CD4-positive, alpha-beta T cell treated with Interleukin-15 for 4 hours (primary cell): ENCODE measurements at regions not wholly inside any gene's neighbourhood (a gene's known extent, or its start where the extent isn't known, plus 50 kb on each side); places are given as distances from the start of the nearest gene placed in this dataset.

Experiments used
- DNase-seq: peaks from one replicate; pipeline ENCODE4 v3.0.0-alpha.2; 2020; ENCODE audit warnings: low spot score

DNA sequence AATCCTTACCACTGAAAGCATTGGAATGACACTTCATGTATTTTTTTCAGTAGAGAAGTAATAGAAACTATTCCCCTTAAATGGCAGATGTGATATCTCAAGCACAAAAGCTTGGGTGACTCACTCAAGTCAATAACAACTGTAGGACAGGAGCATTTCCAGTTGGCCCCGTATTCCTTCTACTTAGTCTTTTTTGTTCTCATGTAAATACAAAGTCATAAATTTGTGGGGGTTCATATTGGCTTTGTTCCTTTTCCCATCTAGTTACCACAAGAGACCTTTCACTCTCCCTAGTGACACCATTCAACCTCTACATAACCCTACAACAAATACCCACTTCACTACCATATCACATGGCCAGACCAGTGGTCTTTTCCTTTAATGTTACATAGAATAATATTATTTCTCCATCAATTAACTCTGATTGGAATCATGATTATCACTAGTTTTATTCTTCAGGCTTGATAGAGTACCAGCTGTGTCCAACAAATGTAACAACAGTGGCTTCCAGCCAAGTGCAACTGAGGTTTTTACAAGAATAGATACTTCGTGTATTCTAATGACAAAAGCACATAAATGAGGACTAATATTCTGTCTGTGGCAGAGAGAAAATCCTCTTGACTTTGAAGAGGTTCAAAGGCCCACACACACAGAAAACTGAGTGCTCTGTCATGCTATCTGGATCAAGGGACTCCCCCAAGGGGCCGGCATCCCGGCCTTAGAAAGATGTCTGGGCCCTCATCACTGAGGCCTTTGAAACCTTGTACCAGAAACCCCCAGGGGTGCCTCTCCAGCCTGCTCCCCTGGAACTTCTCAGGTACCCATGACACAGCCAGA, 94.0 kb upstream of the THBS1 start:
- no peak for DNase-seq

GRCh38 chr15:39487458-39487735, 93.5 kb upstream of the THBS1 start:
- no peak for DNase-seq

- no peak for DNase-seq
Measured at GRCh38 chr15:39488516-39488915, 92.4 kb upstream of the THBS1 start.

GRCh38 chr15:39488961-39489360, 91.9 kb upstream of the THBS1 start:
- no peak for DNase-seq

- no peak for DNase-seq
Measured at GRCh38 chr15:39491115-39491885, 89.6 kb upstream of the THBS1 start.

- no peak for DNase-seq
Measured at GRCh38 chr15:39491886-39492490, 88.9 kb upstream of the THBS1 start.

- DNase-seq, result no peak
Measured at GRCh38 chr15:39493424-39494067, 87.3 kb upstream of the THBS1 start.

GRCh38 chr15:39494462-39494861, 86.4 kb upstream of the THBS1 start:
- DNase-seq, result no peak

DNA sequence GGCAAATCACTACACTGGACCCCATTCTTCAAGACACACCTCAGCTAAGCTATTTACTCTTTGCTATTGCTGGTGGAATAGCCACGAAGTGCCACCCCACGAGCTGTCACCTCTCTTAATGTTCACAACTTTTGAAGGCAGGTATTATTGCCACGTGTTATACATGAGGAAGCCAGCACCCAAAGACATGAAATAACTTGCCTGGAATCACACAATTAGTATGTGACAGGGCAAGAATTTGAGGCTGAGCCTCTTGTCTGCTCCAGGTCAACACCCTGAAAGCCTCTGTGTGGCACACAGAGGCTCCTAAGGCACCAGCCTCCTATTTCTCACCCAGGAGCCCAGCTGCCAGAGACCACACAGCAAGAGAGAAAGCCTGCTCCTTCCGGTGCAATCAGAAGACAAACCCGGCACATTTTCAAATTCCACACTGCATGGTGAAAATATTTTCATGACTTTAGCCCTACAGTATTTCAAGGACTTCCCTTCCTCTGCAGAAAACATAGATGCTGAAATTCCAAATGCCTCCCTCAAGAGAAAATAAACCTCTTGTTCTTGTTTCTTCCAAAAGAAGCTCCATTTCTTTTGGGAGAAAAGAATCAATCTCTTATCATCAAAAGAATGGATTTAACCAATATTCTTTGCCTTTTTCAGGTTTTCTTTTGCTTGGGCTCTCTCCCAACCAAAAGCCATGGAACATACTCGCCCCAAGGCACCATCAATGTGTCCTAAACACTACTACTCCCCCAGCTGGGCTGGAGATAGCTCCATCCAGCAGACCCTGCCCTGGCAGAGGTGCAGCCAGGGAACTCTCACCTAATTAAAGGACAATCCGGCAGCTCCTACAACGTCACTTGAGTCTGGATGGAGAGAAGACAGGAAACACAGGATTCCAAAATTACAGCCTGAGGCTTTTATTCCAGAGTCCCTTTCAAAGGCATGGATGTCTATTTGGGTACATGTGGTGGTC, 84.7 kb upstream of the THBS1 start:
- no peak for DNase-seq

DNA sequence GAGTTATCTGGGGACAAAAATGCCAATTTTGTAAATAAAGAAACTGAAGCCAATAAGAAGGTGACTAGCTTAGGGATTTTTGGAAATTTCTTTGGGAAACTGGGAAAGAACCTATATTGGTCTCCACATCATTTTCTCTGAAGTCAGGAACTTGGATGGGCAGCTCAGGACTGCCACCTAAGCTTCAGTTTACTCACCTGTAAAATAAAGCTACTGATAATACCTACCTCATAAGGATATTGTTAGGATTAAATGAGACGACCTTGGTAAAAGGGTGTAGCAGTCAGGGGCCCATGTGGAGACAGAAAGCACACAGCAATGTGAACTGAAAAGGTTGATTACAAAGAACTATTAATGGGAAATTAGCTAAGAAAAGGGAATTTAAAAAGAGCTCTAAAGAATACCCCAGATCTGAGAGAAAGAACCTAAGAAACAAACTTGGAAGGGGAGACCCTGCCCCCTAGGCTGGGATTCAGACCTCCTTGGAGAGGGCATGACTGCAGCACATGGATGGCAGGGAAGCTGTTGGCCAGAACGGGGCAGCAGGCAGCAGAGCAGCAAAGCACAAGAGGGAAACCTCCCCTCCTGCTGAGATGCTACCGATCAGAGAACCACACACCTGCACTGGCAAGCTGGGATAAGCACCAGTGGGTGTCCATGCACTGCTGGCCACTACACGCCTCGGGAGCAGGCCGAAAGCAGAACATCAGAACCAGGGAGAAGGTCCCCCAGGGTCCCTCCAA, 83.7 kb upstream of the THBS1 start:
- no peak for DNase-seq

- DNase-seq, result no peak
Measured at GRCh38 chr15:39497759-39498565, 82.9 kb upstream of the THBS1 start.

DNA sequence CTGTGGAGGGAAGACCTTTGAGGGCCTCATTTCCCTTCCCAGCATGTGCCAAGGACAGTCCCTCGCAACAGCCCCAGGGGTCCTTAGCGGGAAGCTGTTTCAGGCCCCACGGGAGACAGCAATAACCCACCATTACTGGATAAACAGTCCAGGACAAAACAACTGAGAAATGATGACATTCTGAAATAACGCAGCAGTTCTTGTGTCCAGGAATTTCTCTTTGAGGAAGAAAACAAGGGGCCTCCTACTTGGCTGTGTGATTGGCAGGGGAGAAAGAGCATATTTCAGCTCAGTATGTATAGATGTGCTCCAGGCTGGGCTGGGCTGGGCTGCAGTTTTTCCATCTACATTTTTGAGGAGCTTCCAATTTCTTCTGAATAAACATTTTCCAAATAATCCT, 82.2 kb upstream of the THBS1 start:
- no peak for DNase-seq

DNA sequence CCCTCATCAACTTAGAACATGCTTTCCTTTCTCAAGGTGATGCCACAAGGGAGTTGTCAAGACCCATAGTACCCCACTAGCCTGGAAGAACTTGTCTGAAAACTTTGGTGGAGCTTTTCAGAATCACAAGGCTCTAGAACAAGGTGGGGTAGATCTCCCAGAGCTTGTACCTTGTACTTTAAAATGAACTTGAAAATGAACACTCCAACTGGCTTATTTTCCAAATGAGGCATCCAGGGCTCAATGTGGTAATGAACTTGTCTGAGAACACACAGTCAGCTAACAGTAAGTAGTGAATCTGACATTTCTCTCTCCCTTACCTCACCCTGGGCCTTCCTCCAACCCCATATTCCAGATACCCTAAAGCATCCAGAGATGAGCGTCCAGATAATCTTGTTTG, 81.8 kb upstream of the THBS1 start:
- no peak for DNase-seq

DNA sequence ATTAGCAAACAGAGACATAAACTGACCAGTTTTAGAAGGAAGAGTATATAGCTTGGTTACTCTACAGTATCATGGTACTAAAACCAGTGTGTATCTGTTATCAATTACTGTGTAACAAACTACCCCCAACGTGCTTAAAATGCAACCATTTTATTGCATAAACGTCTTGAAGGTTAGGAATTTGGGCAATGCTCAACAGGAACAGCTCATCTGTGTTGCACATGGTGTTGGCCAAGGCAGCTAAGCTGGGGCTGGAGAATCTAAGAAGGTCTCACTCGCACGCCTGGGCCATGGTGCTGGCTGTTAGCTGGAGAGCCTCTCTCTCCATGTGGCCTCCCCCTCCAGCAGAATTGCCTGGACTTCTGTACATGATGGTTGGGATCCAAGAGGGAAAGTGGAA, 81.2 kb upstream of the THBS1 start:
- no peak for DNase-seq

- DNase-seq, result no peak
Measured at GRCh38 chr15:39501366-39502081, 79.4 kb upstream of the THBS1 start.

DNA sequence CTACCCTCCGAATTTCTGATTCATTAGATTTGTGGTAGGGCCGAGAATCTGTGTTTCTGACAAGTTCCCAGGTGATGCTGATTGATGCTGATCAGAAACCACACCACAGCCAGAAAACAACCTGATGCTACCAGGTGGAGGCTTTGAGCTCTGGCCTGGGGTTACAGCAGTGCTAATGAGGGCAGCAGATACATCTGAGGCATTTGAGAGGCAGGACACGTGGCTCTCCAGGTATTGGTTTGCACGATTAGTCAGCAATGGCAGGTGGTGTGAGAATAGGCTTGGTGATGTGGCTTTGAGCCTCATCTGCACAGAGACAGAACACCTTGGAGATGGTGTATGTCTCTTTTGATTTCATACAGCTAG, 78.8 kb upstream of the THBS1 start:
- no peak for DNase-seq

GRCh38 chr15:39502611-39503195, 78.2 kb upstream of the THBS1 start:
- DNase-seq, result no peak

DNA sequence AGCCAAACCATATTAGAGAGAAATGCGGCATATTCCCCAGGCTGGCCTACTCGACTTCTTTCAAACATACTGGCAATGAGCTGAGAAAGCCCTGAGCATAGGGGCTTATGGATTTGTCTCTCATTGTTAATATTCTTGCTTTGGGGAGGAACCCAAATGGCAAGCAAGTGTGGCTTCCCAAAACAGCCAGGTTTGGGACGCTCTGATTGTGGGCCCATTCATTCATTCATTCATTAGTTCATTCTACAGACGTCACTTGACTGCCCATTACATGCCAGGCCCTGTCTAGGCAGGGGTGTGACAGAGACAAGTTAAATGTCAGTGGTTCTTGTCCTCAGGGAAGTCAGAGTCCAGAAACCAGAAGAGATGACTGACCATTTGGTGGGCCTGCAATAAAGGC, 77.4 kb upstream of the THBS1 start:
- DNase-seq, result no peak

DNA sequence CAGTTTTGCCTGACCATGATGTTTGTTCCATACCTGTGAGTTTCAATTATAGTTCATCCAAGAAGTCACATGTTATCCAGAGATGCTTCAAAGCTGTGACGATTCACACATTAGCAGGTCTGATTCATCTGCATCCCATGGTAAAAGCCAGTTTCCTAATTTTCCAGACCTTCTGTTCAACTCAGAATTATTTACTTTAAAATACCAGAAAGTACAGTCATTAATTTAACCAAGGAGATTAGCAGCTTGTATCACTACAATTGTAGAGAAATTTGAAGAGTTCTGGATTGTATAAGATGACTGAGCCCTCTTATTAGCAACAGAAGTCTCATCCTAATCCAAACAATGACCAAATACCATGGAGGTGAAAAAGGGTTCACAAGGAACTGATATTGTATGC, 76.1 kb upstream of the THBS1 start:
- no peak for DNase-seq
